ENCODE measurements at regions not wholly inside any gene's neighbourhood (a gene's known extent, or its start where the extent isn't known, plus 50 kb on each side); places are given as distances from the start of the nearest gene placed in this dataset.
"Not testable (repeated sequence)": the region's sequence is repeated elsewhere in the genome, so short reads cannot be mapped to it uniquely, and the experiment has no call there.

- Histone ChIP-seq H3K4me2 (no peak overlapping the region), H3K4me1 (replicated peaks; ENCODE audit: insufficient read depth) (no peaks in the 10 kb centered on the region), H3F3A (ENCODE audit: insufficient read depth, low read depth) (no peaks in the 10 kb centered on the region), H2AFZ (no peak overlapping the region), H4K20me1 (ENCODE audit: insufficient read depth) (no peaks in the 10 kb centered on the region), H3K9me3 (ENCODE audit: insufficient read depth, low read depth) (no peaks in the 10 kb centered on the region), H3K27me3 (ENCODE audit: insufficient read depth, low read depth) (no peaks in the 10 kb centered on the region), H3K36me3 (ENCODE audit: low read depth) (no peaks in the 10 kb centered on the region), H3K79me2 (ENCODE audit: low read depth) (no peaks in the 10 kb centered on the region), H3K27ac (no peak overlapping the region), H3K9me2 (ENCODE audit: insufficient read depth) (no peaks in the 10 kb centered on the region; the same call in 1 of the 2 replicates), H3K4me3 (no peak overlapping the region)
- POLR2A ChIA-PET (ENCODE audit: unreplicated experiment): no interaction called here
- TF ChIP-seq EZH2 (IDR thresholded peaks at IDR 0.05; ENCODE audit: low read depth) (no peak), CTCF (conservative IDR thresholded peaks at IDR 0.05) (no peak)
- no peak for DNase-seq
- CTCF ChIA-PET: no interaction called here
- no TSS peak for BruUV-seq (replicated peaks)
- intact Hi-C loops (cut with micrococcal nuclease; ENCODE audit: unreplicated experiment): no loop called here
Measured at GRCh38 chr1:188642704-188643103, 1814.0 kb downstream of the PLA2G4A start.

GRCh38 chr1:188652678-188653077, 1823.9 kb downstream of the PLA2G4A start:
- H3K27me3 ChIP-seq (ENCODE audit: insufficient read depth, low read depth): no peaks in the 10 kb centered on the region
- no peaks in the 10 kb centered on the region for H3K36me3 ChIP-seq (ENCODE audit: low read depth)
- no peaks in the 10 kb centered on the region for H3K9me3 ChIP-seq (ENCODE audit: insufficient read depth, low read depth)
- no peak overlapping the region for H3K4me2 ChIP-seq
- no peaks in the 10 kb centered on the region for H3K79me2 ChIP-seq (ENCODE audit: low read depth)
- CTCF ChIA-PET: no interaction called here
- no peaks in the 10 kb centered on the region for H3F3A ChIP-seq (ENCODE audit: insufficient read depth, low read depth)
- no peaks in the 10 kb centered on the region for H3K4me1 ChIP-seq (replicated peaks; ENCODE audit: insufficient read depth)
- POLR2A ChIA-PET (ENCODE audit: unreplicated experiment): no interaction called here
- H3K27ac ChIP-seq: no peak overlapping the region
- no peaks in the 10 kb centered on the region for H4K20me1 ChIP-seq (ENCODE audit: insufficient read depth)
- TF ChIP-seq EZH2 (IDR thresholded peaks at IDR 0.05; ENCODE audit: low read depth) (no peak), CTCF (conservative IDR thresholded peaks at IDR 0.05) (no peak)
- H3K9me2 ChIP-seq (ENCODE audit: insufficient read depth): no peaks in the 10 kb centered on the region
- H2AFZ ChIP-seq: no peak overlapping the region
- intact Hi-C loops (cut with micrococcal nuclease; ENCODE audit: unreplicated experiment): no loop called here
- DNase-seq: no peak
- no TSS peak for BruUV-seq (replicated peaks)
- no peak overlapping the region for H3K4me3 ChIP-seq

- H3K27ac ChIP-seq; DNase-seq; H3K4me2 ChIP-seq; H2AFZ ChIP-seq; H3K4me3 ChIP-seq; CTCF ChIA-PET; H3K9me3 ChIP-seq (ENCODE audit: insufficient read depth, low read depth); H3K27me3 ChIP-seq (ENCODE audit: insufficient read depth, low read depth); H4K20me1 ChIP-seq (ENCODE audit: insufficient read depth); H3K79me2 ChIP-seq (ENCODE audit: low read depth); intact Hi-C loops (cut with micrococcal nuclease; ENCODE audit: unreplicated experiment); H3K9me2 ChIP-seq (ENCODE audit: insufficient read depth); H3K36me3 ChIP-seq (ENCODE audit: low read depth); H3F3A ChIP-seq (ENCODE audit: insufficient read depth, low read depth); BruUV-seq (replicated peaks); H3K4me1 ChIP-seq (replicated peaks; ENCODE audit: insufficient read depth): not testable (repeated sequence)
- POLR2A ChIA-PET (ENCODE audit: unreplicated experiment): interaction anchor here (0.6 kb wide), 1 partner anchor 1234 kb away, joined by 4 read pairs; no protein-coding TSS in a partner anchor
Measured at GRCh38 chr1:188655966-188656365, 1821.7 kb downstream of the BRINP3 start.

- Histone ChIP-seq H2AFZ (no peak overlapping the region; the same call in 1 of the 2 replicates), H3K4me1 (replicated peaks; ENCODE audit: insufficient read depth) (no peaks in the 10 kb centered on the region), H3K9me3 (ENCODE audit: insufficient read depth, low read depth) (no peaks in the 10 kb centered on the region), H4K20me1 (ENCODE audit: insufficient read depth) (no peaks in the 10 kb centered on the region), H3K4me2 (no peak overlapping the region), H3K27me3 (ENCODE audit: insufficient read depth, low read depth) (no peaks in the 10 kb centered on the region), H3K79me2 (ENCODE audit: low read depth) (no peaks in the 10 kb centered on the region), H3F3A (ENCODE audit: insufficient read depth, low read depth) (no peaks in the 10 kb centered on the region), H3K4me3 (no peak overlapping the region), H3K27ac (no peak overlapping the region), H3K9me2 (ENCODE audit: insufficient read depth) (no peaks in the 10 kb centered on the region), H3K36me3 (ENCODE audit: low read depth) (no peaks in the 10 kb centered on the region)
- no TSS peak for BruUV-seq (replicated peaks)
- DNase-seq: no peak
- intact Hi-C loops (cut with micrococcal nuclease; ENCODE audit: unreplicated experiment): no loop called here
- POLR2A ChIA-PET (ENCODE audit: unreplicated experiment): no interaction called here
- CTCF ChIA-PET: no interaction called here
- no peak for TF ChIP-seq EZH2 (IDR thresholded peaks at IDR 0.05; ENCODE audit: low read depth)
- no peak for TF ChIP-seq CTCF (conservative IDR thresholded peaks at IDR 0.05)
Measured at GRCh38 chr1:188660572-188660971, 1817.1 kb downstream of the BRINP3 start.

Measured in PC-9 (cell line).